T-helper 9 cell (primary cell): ENCODE measurements at regions not wholly inside any gene's neighbourhood (a gene's known extent, or its start where the extent isn't known, plus 50 kb on each side); places are given as distances from the start of the nearest gene placed in this dataset.

Source experiments
- DNase-seq: peaks from one replicate; pipeline ENCODE4 v3.0.0-alpha.2; 2020

GRCh38 chr5:158644301-158644700 lies 455.4 kb downstream of the EBF1 start:
- no peak for DNase-seq

GRCh38 chr5:158643840-158644239 lies 455.9 kb downstream of the EBF1 start:
- no peak for DNase-seq

- DNase-seq: no peak
These were observed 456.8 kb downstream of the EBF1 start for GRCh38 chr5:158642879-158643278.

GRCh38 chr5:158641016-158641415 lies 458.7 kb downstream of the EBF1 start:
- no peak for DNase-seq

- no peak for DNase-seq
These were observed 459.1 kb downstream of the EBF1 start for GRCh38 chr5:158640593-158640980.

- no peak for DNase-seq
These were observed 459.7 kb downstream of the EBF1 start for GRCh38 chr5:158639881-158640592.

GRCh38 chr5:158638396-158638795 lies 461.3 kb downstream of the EBF1 start:
- no peak for DNase-seq

GRCh38 chr5:158637039-158637438 lies 462.7 kb downstream of the EBF1 start:
- DNase-seq: no peak

- DNase-seq: no peak
These were observed 464.2 kb downstream of the EBF1 start for GRCh38 chr5:158635565-158635964.

GRCh38 chr5:158634714-158635113 lies 465.0 kb downstream of the EBF1 start:
- no peak for DNase-seq

- no peak for DNase-seq
These were observed 470.0 kb downstream of the EBF1 start for GRCh38 chr5:158629591-158630312.

- no peak for DNase-seq
These were observed 473.0 kb downstream of the EBF1 start for GRCh38 chr5:158626718-158627117.

GRCh38 chr5:158623971-158624370 lies 475.7 kb downstream of the EBF1 start:
- no peak for DNase-seq

- no peak for DNase-seq
These were observed 478.3 kb downstream of the EBF1 start for GRCh38 chr5:158621391-158621790.

GRCh38 chr5:158619083-158619788 lies 480.5 kb downstream of the EBF1 start:
- no peak for DNase-seq

GRCh38 chr5:158618256-158618655 lies 481.5 kb downstream of the EBF1 start:
- DNase-seq: no peak

GRCh38 chr5:158616707-158617106 lies 483.0 kb downstream of the EBF1 start:
- no peak for DNase-seq

- DNase-seq: no peak
These were observed 484.8 kb downstream of the EBF1 start for GRCh38 chr5:158614951-158615350.

GRCh38 chr5:158611581-158611980 lies 488.1 kb downstream of the EBF1 start:
- no peak for DNase-seq

GRCh38 chr5:158610051-158610415 lies 489.7 kb downstream of the EBF1 start:
- DNase-seq: no peak

GRCh38 chr5:158609333-158610050 lies 490.2 kb downstream of the EBF1 start:
- no peak for DNase-seq

GRCh38 chr5:158607088-158607487 lies 492.6 kb downstream of the EBF1 start:
- no peak for DNase-seq

- no peak for DNase-seq
These were observed 493.5 kb downstream of the EBF1 start for GRCh38 chr5:158606233-158606632.
